ENCODE measurements at regions not wholly inside any gene's neighbourhood (a gene's known extent, or its start where the extent isn't known, plus 50 kb on each side); places are given as distances from the start of the nearest gene placed in this dataset.

GRCh38 chr2:118216224-118216623 lies 128.0 kb downstream of the INSIG2 start:
- TF ChIP-seq CTCF (IDR thresholded peaks at IDR 0.05; ENCODE audit: low read depth, low read length) = no peak
- no peak overlapping the region for H3K4me3 ChIP-seq (replicated peaks in 1 of 2; ENCODE audit: low read depth in 2 of 2, low read length in 2 of 2)
- no peak for DNase-seq (ENCODE audit: low read depth in 2 of 2)

- H3K4me3 ChIP-seq (replicated peaks in 1 of 2; ENCODE audit: low read depth in 2 of 2, low read length in 2 of 2) = no peak overlapping the region
- TF ChIP-seq CTCF (IDR thresholded peaks at IDR 0.05; ENCODE audit: low read depth, low read length) = no peak
Observed at GRCh38 chr2:118209727-118210126, 121.5 kb downstream of the INSIG2 start.

GRCh38 chr2:118207889-118208288 lies 119.6 kb downstream of the INSIG2 start:
- no peak for TF ChIP-seq CTCF (IDR thresholded peaks at IDR 0.05; ENCODE audit: low read depth, low read length)

More at GRCh38 chr2:118209727-118210126, 121.5 kb downstream of the INSIG2 start:
- no peak for DNase-seq (ENCODE audit: low read depth in 2 of 2)

GRCh38 chr2:118202707-118203303 lies 114.5 kb downstream of the INSIG2 start:
- no peak overlapping the region for H3K4me3 ChIP-seq (replicated peaks in 1 of 2; ENCODE audit: low read depth in 2 of 2, low read length in 2 of 2)
- peak; percentile 93 for TF ChIP-seq CTCF (IDR thresholded peaks at IDR 0.05; ENCODE audit: low read depth, low read length)
- DNase-seq (ENCODE audit: low read depth in 2 of 2) = peak; percentile 59 to 62

More at GRCh38 chr2:118207889-118208288, 119.6 kb downstream of the INSIG2 start:
- no peak for DNase-seq (ENCODE audit: low read depth in 2 of 2)
- no peak overlapping the region for H3K4me3 ChIP-seq (replicated peaks in 1 of 2; ENCODE audit: low read depth in 2 of 2, low read length in 2 of 2)

- no peak for DNase-seq (ENCODE audit: low read depth in 2 of 2)
- H3K4me3 ChIP-seq (replicated peaks in 1 of 2; ENCODE audit: low read depth in 2 of 2, low read length in 2 of 2) = no peak overlapping the region
- TF ChIP-seq CTCF (IDR thresholded peaks at IDR 0.05; ENCODE audit: low read depth, low read length) = no peak
Observed at GRCh38 chr2:118198268-118198667, 110.0 kb downstream of the INSIG2 start.

- no peak overlapping the region for H3K4me3 ChIP-seq (replicated peaks in 1 of 2; ENCODE audit: low read depth in 2 of 2, low read length in 2 of 2)
- peak in 1 of 2 donors; percentile 27 for DNase-seq (ENCODE audit: low read depth in 2 of 2)
- TF ChIP-seq CTCF (IDR thresholded peaks at IDR 0.05; ENCODE audit: low read depth, low read length) = no peak
Observed at GRCh38 chr2:118197011-118197675, 108.9 kb downstream of the INSIG2 start.

Measured in cardiac fibroblast (primary cell).